Ovary (tissue), 3 donors: ENCODE measurements at regions not wholly inside any gene's neighbourhood (a gene's known extent, or its start where the extent isn't known, plus 50 kb on each side); places are given as distances from the start of the nearest gene placed in this dataset.

Source experiments
- CTCF ChIP-seq, 3 donors: fragments of 450-650 bp in 2 of 3; fragments of 200-600 bp in 1 of 3; IDR thresholded peaks; one replicate each; pipeline versions ENCODE4 v1.5.1 to v1.8.0; 2016 to 2022; ENCODE audit warnings: antibody characterized with exemption in 3 of 3, mild to moderate bottlenecking in 1 of 3
- EP300 ChIP-seq: sonication (generic); formaldehyde crosslinking; IDR thresholded peaks from one replicate; pipeline ENCODE4 v1.6.1; 2017; ENCODE audit warnings: antibody characterized with exemption
- POLR2A ChIP-seq: fragments of 450-650 bp; IDR thresholded peaks from one replicate; pipeline ENCODE4 v1.6.1; 2017; ENCODE audit warnings: antibody characterized with exemption, mild to moderate bottlenecking, moderate library complexity
- donor health status: DM: no; HTN: no; CAD: no.

- TF ChIP-seq EP300 (no peak), POLR2A (no peak), CTCF (IDR thresholded peaks at IDR 0.05) (no peak)
These were observed 274.3 kb upstream of the ANKRD55 start for GRCh38 chr5:56507351-56507930.
